ENCODE measurements at regions not wholly inside any gene's neighbourhood (a gene's known extent, or its start where the extent isn't known, plus 50 kb on each side); places are given as distances from the start of the nearest gene placed in this dataset.

DNA sequence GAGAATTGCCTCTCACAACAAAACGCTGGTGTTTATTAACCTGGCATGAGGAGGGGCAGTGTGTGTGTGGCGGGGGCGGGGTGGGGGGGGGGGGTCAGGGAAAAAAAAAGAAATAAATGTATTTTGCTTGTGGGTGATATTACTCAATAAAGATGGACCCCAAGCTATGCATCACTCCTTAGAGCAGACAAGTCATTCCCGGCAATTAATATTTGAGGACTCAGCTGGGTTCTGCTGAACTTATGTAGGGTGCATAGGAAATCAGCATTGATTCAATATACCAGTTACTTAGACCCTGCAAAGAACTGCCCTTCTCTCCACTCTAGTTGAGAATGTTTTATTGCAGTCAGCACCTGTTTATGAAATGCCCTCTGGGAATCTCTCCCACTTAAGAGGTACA is 206.2 kb upstream of the MAF start:
- no peak for TF ChIP-seq POLR2A (IDR thresholded peaks at IDR 0.05)
- TF ChIP-seq, protein P1, sequence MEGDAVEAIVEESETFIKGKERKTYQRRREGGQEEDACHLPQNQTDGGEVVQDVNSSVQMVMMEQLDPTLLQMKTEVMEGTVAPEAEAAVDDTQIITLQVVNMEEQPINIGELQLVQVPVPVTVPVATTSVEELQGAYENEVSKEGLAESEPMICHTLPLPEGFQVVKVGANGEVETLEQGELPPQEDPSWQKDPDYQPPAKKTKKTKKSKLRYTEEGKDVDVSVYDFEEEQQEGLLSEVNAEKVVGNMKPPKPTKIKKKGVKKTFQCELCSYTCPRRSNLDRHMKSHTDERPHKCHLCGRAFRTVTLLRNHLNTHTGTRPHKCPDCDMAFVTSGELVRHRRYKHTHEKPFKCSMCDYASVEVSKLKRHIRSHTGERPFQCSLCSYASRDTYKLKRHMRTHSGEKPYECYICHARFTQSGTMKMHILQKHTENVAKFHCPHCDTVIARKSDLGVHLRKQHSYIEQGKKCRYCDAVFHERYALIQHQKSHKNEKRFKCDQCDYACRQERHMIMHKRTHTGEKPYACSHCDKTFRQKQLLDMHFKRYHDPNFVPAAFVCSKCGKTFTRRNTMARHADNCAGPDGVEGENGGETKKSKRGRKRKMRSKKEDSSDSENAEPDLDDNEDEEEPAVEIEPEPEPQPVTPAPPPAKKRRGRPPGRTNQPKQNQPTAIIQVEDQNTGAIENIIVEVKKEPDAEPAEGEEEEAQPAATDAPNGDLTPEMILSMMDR (IDR thresholded peaks at IDR 0.05) = no peak

Measured in Peyer's patch (tissue), 4 donors.